ENCODE measurements at regions not wholly inside any gene's neighbourhood (a gene's known extent, or its start where the extent isn't known, plus 50 kb on each side); places are given as distances from the start of the nearest gene placed in this dataset.

GRCh38 chr10:3528823-3529403 lies 256.1 kb downstream of the KLF6 start:
- DNase-seq (ENCODE audit: low read depth): no peak
- no peak overlapping the region for H3K4me3 ChIP-seq (ENCODE audit: low read depth, low read length)
- TF ChIP-seq, protein P1, sequence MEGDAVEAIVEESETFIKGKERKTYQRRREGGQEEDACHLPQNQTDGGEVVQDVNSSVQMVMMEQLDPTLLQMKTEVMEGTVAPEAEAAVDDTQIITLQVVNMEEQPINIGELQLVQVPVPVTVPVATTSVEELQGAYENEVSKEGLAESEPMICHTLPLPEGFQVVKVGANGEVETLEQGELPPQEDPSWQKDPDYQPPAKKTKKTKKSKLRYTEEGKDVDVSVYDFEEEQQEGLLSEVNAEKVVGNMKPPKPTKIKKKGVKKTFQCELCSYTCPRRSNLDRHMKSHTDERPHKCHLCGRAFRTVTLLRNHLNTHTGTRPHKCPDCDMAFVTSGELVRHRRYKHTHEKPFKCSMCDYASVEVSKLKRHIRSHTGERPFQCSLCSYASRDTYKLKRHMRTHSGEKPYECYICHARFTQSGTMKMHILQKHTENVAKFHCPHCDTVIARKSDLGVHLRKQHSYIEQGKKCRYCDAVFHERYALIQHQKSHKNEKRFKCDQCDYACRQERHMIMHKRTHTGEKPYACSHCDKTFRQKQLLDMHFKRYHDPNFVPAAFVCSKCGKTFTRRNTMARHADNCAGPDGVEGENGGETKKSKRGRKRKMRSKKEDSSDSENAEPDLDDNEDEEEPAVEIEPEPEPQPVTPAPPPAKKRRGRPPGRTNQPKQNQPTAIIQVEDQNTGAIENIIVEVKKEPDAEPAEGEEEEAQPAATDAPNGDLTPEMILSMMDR (IDR thresholded peaks at IDR 0.05; ENCODE audit: insufficient read depth, low read depth, low read length, missing control alignments): no peak

DNA sequence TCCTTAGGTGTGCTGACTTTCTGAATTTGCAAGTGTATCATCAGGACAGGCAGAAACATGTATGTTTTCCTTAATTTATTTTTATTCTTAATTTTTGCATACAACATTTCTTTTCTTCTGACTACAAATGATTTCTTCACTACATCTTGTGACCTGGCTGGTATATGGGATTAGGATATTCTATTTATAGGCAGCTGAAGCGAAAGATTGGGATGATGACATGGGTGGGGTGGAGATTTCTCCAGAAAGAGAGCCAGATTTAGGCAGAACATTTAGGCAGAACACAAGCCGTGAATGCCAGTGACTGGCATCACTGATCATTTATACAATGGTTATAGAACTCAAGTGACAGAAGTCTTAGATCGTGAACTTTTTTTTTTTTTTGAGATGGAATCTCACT lies 256.7 kb downstream of the KLF6 start:
- no peak overlapping the region for H3K4me3 ChIP-seq (ENCODE audit: low read depth, low read length)
- no peak for DNase-seq (ENCODE audit: low read depth)
- TF ChIP-seq, protein P1 (IDR thresholded peaks at IDR 0.05; ENCODE audit: insufficient read depth, low read depth, low read length, missing control alignments): no peak

DNA sequence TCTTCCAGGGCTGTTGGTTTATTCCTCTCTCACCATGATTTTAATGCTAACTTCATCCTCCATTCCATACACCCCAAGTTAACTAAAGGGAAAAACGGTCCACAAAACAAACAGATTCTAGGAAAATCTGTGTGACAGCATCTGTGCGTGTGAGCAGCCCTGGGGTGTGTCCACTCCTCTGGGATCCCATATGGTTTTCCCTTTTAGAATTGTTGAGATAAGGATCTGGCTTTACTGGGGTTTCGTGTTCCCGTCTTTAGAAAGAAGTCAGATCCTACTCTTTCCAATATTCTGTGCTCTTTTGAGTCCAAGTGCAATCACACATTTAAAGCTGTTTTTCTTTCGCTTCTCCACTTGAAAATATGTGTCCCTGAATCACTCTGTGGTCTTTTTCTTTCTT lies 257.1 kb downstream of the KLF6 start:
- DNase-seq (ENCODE audit: low read depth): no peak
- H3K4me3 ChIP-seq (ENCODE audit: low read depth, low read length): no peak overlapping the region
- TF ChIP-seq, protein P1 (IDR thresholded peaks at IDR 0.05; ENCODE audit: insufficient read depth, low read depth, low read length, missing control alignments): no peak

GRCh38 chr10:3526727-3527501 lies 258.1 kb downstream of the KLF6 start:
- no peak overlapping the region for H3K4me3 ChIP-seq (ENCODE audit: low read depth, low read length)
- DNase-seq (ENCODE audit: low read depth): no peak
- TF ChIP-seq, protein P1 (IDR thresholded peaks at IDR 0.05; ENCODE audit: insufficient read depth, low read depth, low read length, missing control alignments): no peak

DNA sequence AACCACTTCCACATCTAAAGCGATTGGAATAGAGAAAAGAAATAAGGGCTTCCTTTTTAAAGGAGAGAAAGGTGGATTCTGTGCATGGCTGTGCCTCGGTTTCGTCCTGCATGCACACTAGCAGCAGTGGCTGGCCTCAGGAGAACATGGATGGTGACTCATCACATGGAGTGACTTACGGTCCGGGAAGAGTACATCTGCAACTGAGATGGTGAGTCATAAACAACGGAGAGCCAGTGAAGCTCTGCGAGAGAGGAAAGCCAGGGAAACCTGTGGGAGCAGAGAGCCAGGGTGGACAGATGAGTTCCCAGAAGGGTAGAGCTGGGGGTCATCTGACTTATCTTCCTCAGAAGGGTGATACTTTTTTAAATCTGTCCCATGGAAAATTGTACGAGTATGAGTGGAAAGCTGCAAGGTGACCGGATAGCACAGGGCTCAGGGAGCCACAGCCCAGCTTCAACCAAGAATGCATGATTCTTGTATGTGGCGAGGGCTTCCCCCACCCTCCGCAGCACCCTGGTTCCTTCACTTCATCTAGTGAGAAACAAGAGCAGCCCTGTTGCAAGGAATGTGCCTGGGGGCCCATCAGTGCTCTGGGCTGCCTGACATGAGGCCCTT lies 259.1 kb downstream of the KLF6 start:
- TF ChIP-seq, protein P1 (IDR thresholded peaks at IDR 0.05; ENCODE audit: insufficient read depth, low read depth, low read length, missing control alignments): no peak
- DNase-seq (ENCODE audit: low read depth): no peak
- no peak overlapping the region for H3K4me3 ChIP-seq (ENCODE audit: low read depth, low read length)

DNA sequence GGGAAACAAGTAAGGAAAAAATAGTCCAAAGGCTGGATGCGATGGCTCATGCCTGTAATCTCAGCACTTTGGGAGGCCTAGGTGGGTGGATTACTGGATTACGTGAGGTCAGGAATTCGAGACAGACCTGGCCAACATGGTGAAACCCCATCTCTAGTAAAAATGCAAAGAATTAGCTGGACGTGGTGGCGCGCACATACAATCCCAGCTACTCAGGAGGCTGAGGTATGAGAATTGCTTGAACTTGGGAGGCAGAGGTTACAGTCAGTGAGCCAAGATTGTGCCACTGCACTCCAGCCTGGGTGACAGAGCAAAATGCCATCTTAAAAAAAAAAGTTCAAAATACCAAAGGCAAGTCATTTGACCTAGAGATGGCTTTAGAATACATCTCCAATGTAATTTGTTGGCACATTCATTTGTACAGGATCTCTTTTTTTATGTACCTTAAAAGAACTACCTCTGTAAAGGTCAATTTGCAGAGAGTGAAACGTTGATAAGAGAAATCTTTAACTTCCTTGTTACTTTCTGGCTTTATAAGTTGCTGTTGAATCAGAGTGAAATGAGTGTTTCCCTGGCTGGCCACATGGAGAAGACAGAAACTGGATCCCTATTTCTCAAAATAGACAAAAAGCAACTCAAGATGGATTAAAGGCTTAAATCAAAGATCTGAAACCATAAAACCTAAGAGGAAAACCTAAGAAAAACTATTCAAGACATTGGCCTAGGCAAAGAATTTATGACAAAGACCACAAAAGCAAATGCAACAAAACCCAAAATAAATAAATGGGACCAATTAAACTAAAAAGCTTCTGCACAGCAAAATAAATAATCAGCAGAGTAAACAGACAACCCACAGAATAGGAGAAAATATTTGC lies 260.7 kb downstream of the KLF6 start:
- DNase-seq (ENCODE audit: low read depth): no peak
- no peak overlapping the region for H3K4me3 ChIP-seq (ENCODE audit: low read depth, low read length)
- TF ChIP-seq, protein P1 (IDR thresholded peaks at IDR 0.05; ENCODE audit: insufficient read depth, low read depth, low read length, missing control alignments): no peak
